Right ventricle myocardium inferior (tissue), 1 donor: ENCODE measurements at regions not wholly inside any gene's neighbourhood (a gene's known extent, or its start where the extent isn't known, plus 50 kb on each side); places are given as distances from the start of the nearest gene placed in this dataset.
"Not testable (repeated sequence)": the region's sequence is repeated elsewhere in the genome, so short reads cannot be mapped to it uniquely, and the experiment has no call there.

Experiments
- ATAC-seq: fragments of 200-7000 bp; cut with Tn5 transposase; one replicate; pipeline ENCODE4 v1.9.1; 2020; ENCODE audit warnings: mild to moderate bottlenecking, moderate library complexity
- DNase-seq: peaks from one replicate; pipeline ENCODE4 v3.0.0; 2021; ENCODE audit errors: missing footprints
- intact Hi-C: fragments of 100-400 bp; cut with DNase I; formaldehyde crosslinking; loops from one replicate; pipeline ENCODE4 v1.11.0; 2022
- donor health status: DM: no; HTN: yes; CAD: no; lungs with severe emphysema.

DNA sequence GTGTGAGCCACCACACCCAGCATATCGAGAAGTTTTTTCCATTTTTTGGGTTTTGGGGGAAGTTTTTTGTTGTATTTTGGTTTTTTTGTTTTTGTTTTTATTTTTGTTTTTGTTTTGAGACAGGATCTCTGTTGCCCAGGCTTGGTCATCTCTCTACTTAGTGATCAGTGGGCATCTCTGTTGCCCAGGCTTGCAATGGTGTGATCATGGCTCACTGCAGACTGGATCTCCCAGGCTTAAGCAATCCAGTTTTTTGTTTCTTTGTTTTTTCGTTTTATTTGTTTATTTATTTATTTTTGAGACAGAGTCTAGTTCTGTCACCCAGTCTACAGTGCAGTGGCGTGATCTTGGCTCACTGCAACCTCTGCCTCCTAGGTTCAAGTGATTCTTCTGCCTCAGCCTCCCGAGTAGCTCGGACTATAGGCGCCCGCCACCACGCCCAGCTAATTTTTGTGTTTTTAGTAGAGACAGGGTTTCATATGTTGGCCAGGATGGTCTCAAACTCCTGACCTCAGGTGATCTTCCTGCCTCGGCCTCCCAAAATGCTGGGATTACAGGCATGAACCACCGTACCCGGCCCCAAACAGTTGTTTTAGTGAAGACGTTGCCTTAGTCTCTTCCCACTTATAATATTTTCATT is 99.6 kb upstream of the CHD2 start:
- ATAC-seq, DNase-seq, intact Hi-C loops: not testable (repeated sequence)

DNA sequence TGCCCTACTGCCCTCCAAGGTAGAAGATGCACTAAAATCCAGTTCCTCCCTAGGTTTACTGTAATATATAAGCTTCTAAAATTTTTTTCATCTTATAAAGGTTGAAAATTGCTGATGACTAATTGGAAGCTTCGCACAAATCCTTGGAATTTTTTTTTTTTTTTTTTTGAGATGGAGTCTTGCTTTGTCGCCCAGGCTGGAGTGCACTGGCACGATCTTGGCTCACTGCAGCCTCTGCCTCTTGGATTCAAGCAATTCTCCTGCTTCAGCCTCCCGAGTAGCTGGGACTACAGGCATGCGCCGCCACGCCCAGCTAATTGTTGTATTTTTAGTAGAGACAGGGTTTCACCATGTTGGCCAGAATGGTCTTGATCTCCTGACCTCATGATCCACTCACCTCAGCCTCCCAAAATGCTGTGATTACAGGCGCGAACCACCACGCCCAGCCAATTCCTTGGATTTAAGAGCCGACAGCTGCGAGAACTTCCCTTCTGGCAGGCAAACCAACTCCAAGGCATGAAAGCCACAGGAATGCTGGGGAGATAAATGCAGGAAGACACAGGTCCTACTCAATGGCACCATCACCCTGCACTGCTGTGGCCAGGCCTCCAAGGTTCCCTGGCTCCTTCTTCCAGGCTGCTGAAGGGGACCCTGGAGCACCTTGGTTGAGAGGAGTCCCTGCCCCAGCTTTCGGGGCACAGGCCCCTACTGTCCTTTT is 98.9 kb upstream of the CHD2 start:
- intact Hi-C loops, ATAC-seq, DNase-seq: not testable (repeated sequence)

DNA sequence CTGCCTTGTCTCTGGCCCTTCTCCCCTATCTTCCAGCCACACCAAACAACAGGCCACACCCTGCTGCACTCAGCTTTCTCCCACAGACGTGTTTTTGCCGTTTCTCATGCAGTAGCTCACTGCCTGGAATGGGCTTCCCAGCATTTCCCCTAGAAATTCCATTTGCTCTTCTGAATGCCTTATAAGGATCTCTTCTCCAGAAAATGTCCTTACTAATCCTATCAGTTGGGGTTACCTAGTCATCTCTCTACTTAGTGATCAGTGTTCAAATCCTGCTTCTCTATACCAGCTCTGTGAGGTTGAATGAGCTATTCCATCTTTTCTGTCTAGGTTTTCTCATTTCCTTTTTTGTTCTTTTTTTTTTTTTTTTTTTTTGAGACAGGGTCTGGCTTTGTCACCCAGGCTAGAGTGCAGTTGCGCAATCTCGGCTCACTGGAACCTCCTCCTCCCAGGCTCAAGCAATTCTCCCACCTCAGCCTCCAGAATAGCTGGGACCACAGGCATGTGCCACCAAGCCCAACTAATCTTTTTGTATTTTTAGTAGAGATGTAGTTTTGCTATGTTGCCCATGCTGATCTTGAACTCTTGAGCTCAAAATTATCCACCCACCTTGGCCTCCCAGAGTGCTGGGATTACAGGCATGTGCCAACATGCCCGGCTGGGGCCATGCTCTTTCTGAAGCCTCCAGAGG is 98.2 kb upstream of the CHD2 start:
- DNase-seq (peak; percentile 80), ATAC-seq (peak; percentile 22)
- intact Hi-C loops, result no loop called here

DNA sequence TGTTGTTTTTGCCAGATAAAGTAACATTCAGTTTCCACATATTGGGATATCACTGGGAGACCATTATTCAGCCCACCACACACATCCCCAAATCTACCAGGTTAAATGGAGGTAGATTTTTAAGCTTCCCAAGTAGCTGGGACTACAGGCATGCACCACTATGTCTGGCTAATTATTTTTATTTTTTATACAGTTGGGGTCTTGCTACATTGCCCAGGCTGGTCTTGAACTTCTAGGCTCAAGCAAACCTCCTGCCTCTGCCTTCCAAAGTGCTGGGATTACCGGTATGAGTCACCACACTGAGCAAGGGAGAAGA is 96.6 kb upstream of the CHD2 start:
- no peak for ATAC-seq
- intact Hi-C loops, result no loop called here
- no peak for DNase-seq

DNA sequence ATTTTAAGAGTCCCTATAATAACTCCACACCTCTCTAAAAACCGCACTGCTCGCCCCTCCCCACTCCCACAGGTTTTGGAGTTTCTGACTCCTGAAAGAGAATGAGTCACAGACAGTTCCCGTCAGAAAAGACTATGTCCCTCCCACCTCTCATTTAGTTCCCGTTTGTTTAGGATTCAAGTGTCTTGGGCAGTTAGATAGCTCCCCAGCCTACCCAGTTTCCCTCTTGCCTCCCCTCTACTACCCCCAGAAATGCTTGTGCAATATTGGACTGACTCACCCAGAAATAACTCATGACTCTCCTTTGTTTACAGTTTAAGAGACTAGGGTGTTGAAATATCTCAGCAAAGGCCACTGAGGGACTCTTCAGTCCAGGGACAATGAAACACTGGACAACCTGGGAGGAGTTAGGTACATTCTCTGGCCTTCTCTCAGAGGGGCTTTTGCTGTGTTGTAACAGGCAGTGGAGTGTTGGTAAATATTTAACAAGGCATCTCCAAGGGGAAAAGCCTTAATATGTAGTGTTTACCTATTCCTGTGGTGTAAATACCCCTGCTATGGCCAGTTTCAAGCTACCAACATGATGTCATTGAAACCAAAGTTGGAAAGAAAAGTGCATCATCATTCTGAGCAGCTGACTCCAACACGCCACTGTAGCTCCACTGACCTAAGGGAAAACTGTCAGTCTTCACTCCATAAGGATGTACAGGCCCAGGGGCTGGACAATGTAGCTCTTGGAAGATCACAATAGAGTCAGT is 96.1 kb upstream of the CHD2 start:
- intact Hi-C loops, result no loop called here
- peak; percentile 86 for ATAC-seq
- DNase-seq, result peak; percentile 79

DNA sequence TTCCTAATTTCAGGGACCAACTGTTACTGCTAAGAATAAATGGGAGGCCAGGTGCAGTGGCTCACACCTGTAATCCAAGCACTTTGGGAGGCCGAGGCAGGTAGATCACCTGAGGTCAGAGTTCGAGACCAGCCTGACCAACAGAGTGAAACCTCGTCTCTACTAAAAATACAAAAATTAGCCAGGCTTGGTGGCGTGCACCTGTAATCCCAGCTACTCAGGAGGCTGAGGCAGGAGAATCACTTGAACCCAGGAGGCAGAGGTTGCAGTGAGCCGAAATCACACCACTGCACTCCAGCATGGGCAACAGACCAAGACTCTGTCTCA is 95.6 kb upstream of the CHD2 start:
- intact Hi-C loops, ATAC-seq, DNase-seq: not testable (repeated sequence)

DNA sequence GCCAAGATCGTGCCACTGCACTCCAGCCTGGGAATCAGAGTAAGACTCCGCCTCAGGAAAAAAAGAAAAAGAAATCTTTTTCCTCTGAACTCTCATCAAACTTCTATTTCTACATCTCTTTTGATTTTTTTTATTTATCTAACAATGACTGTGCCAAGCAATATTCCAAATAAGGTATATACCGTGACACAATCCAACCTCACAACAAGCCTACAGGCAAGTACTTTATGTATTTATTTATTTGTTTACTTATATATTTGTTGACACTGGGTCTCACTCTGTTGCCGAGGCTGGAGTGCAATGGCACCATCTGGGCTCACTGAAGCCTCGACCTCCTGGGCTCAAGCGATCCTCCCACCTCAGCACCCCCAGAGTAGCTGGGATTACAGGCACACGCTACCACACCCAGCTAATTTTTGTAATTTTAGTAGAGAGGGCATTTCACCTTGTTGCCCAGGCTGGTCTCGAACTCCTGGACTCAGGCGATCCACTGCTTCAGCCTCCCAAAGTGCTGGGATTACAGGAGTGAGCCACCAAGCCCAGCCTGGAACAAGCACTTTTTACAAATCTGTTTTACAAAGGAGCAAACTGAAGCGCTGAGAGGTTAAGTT is 94.9 kb upstream of the CHD2 start:
- DNase-seq (no peak), ATAC-seq (no peak)
- intact Hi-C loops, result no loop called here

DNA sequence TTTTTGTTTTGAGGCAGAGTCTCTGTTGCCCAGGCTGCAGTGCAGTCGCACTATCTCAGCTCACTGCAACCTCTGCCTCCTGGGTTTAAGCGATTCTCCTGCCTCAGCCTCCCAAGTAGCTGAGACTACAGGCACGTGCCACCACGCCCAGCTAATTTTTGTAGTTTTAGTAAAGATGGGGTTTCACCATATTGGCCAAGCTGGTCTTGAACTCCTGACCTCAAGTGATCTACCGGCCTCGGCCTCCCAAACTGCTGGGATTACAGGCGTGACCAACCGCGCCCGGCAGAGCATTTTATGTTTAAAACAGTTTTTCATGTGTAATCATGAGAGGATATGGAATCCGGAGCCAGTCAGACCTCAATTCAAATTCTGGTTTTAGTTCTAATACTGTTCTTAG is 94.0 kb upstream of the CHD2 start:
- intact Hi-C loops, ATAC-seq, DNase-seq: not testable (repeated sequence)

DNA sequence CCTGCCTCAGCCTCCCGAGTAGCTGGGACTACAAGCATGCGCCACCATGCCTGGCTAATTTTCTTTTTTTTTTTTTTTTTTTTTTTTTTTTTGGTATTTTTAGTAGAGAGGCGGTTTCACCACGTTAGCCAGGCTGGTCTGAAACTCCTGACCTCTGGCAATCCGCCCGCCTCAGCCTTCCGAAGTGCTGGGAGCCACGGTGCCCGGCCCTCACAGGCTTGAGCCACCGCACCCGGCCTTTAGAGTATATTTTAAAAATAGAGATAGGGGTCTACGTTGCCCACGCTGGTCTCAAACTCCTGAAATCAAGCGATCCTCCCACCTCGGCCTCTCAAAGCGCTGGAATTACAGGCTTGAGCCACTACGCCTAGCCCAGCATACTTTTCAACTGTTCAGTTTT is 93.4 kb upstream of the CHD2 start:
- intact Hi-C loops, result no loop called here

DNA sequence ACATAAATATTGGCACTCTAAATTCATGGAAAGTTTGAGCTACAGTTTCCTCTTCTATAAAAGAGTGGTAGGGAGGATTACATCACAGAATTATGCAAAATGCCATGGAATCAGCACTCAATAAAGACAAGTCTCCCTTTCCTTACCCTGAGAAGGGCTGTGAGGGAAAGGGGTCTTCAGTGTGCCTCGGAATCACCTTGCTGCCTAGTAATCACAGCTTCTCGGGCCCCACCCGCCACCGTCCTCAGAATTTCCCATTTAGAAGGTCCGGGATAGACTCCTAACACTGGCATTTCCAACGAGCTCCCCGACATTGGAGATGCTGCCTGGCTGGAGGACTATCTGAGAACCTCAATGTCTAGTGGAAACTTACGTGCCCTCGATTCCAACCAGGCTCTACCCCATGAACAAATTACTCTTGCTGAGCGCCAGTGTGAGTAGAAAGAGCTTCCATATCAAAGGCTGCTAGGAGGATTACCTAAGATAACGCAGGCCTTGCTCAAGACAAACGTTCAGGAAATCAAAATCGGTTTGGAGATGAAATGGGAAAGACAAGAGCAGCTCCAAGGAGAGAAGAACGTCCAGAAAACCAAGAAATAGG is 92.1 kb upstream of the CHD2 start:
- DNase-seq (no peak), ATAC-seq (no peak)
- intact Hi-C loops, result no loop called here

More for the DNA sequence above, 93.4 kb upstream of the CHD2 start:
- no peak for ATAC-seq
- no peak for DNase-seq

DNA sequence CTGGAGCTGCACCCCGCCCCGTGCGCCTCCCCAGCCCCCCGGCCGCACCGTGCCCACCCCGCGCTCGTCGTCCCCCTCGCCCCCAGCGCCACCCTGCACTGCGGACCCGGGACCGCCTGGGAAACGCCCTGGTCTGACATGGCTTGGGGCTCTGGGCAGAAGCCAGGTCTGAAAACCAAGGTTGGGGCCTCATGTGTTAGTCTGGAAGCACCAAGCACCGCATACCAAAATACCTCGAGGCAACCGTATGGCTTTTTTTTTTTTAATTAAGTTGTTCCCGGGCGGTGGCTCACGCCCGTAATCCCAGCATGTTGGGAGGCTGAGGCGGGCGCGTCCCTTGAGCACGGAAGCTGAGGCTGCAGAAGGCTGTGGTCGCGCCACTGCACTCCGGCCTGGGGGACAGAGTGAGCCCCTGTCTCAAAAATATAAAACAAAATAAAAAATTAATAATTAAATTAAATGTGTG is 91.5 kb upstream of the CHD2 start:
- no peak for DNase-seq

DNA sequence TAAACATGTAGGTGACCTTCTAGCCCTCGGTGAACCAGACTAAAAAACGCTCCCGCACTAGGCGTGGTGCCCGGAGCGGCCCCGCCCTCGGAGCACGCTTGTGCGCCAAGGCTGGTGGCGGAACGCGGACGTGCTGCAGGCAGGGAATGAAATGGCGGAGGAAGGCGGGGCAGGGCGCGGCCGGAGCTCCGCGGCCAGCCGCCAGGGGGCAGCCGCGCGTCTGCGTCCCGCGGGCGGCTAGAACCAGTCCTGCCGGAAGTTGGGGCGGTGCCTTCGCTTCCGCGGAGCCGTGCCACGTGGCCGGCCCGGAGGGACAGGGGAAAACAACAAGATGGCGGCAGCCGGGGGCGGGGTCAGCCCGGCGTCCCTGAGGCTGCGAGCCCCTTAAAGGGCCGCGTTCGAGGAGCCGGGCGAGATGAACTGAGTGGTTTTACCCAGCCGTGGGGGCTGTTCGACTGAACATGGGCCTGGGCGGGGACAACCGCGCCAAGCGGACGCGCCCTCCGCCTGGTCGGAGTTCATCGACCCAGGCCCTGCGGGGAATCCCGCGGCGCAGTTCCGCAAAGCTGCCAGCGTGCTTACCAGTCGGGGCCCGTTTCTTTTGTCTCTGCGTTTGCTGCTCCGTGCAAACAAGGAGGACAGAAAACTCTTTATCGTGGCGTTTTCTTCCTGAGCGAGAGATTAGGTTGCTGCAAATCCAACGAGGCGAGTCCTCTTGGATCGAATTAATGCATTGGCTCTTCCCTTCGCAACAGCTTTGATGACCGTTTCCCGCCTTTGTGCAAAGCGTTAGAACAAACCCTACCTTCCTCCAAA is 90.9 kb upstream of the CHD2 start:
- DNase-seq (peak; percentile 100), ATAC-seq (peak; percentile 94)
- intact Hi-C loops, result loop anchor here (1.0 kb wide), 4 partner anchors 22 to 109 kb away; no protein-coding TSS in a partner anchor

More for the DNA sequence above, 91.5 kb upstream of the CHD2 start:
- peak; percentile 11 for ATAC-seq
- intact Hi-C loops, result loop anchor here (1.0 kb wide), 4 partner anchors 23 to 110 kb away; no protein-coding TSS in a partner anchor

DNA sequence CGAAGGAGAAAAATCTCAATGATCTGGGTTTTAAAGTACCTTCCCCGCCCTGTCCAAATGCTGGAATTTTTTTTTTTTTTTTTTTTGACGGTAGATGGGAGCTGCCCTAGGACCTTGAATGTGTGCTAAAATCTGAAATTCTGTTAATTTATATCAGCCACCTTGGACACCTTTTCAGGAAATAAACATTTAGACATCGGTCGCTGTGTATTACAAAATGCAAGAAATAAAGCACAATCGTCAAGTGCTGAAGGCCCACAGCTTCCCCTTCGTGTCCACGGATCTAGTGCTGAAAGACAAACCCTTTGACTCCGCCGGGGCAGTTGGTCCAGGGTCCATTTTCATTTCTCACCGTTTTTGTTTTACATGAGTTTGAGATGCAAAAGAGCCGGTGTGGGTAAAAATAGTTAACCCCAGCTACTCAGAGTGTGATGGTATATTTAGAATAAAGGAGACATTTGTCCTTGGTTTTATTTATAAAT is 90.2 kb upstream of the CHD2 start:
- DNase-seq (no peak), ATAC-seq (peak; percentile 8)
- intact Hi-C loops, result loop anchor here (1.0 kb wide), 4 partner anchors 21 to 108 kb away; no protein-coding TSS in a partner anchor

DNA sequence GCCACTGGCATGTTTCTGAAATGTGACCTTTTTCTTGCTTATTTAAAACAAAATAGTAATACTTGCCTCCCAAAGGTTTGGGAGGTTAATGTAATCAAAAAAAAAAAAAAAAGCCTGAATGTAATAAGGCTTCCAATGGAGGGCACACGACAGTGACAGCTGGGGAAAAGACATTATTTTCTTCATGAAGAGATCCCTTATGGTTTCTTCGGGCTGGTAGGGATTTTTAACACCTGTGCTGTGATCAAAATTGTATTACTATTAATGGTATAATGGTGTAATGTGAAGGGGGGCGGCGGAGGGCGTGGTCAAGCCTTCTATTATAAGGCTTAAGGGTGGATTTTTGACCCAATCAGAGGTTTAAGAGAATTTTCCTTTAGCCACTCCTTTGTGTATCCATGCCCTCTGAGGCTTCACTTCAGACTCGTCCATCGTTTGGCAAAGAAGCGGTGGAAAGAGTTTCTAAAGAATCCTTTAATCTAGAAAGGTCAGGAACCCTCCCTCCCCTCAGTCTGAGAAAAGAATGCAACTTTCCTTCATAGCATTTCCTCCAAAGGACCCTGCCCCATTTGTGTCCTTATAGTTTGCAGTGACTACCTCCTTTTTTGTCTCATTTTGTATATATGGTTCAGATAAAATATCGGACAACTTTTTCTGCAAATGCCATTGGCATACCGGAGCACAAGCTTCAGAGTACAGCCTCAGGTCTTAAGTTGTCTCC is 89.5 kb upstream of the CHD2 start:
- ATAC-seq (peak; percentile 21), DNase-seq (peak; percentile 87)
- intact Hi-C loops, result no loop called here

DNA sequence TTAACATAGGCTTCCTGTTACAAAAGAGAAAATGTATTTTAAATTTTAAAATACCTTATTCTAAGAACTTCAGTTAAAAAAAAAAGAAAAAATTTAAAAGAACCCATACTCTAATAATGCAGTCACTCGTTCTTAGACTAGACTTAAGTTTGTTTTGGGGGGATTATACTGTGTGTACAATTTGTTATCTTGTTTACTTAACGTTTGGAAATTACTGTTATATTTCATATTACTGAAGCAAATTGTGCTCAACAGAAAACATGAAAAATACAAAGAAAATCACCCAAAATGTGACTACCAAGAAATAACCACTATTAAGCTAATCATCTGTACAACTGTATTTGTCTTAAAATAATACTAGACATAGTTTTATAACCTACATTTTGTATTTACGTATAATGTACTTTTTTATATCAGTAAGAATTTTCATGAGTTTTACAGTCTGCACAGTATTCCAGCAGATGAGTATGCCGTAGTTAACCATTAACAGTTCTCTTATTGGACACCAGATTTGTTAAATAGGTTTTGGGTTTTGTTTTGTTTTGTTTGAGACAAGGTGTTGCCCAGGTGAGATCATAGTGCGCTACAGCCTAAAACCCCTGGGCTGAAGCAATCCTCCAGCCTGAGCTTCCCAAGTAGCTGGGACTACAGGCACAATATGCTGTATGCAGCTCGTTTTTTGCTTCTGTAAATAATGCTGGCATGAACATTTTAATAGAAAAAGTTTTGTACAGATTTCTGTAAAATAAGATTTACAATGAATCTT is 88.8 kb upstream of the CHD2 start:
- intact Hi-C loops, result no loop called here
- no peak for ATAC-seq
- no peak for DNase-seq

DNA sequence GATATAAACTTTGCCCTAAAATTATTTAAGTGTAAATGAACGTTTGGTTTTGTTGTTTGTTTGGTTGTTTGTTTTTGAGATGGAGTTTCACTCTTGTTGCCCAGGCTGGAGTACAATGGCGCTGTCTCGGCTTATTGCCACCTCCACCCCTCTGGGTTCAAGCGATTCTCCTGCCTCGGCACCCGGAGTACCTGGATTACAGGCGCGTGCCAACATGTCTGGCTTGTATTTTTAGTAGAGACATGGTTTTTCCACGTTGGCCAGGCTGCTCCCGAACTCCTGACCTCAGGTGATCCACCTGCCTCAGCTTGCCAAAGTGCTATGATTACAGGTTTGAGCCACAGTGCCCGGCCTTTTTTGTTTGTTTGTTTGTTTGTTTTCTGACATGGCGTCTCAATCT is 87.9 kb upstream of the CHD2 start:
- intact Hi-C loops, result no loop called here
- DNase-seq, result no peak
- ATAC-seq, result no peak
